GM10248 (cell line): ENCODE measurements at regions not wholly inside any gene's neighbourhood (a gene's known extent, or its start where the extent isn't known, plus 50 kb on each side); places are given as distances from the start of the nearest gene placed in this dataset.

Experiments used
- CTCF ChIA-PET: fragments of 300-600 bp; sonication (Branson Sonifier 250); formaldehyde crosslinking; extraction: SDS; loops from one replicate; lab custom pipeline; 2021; ENCODE audit warnings: antibody characterized with exemption; lab: Yijun Ruan, JAX
- POLR2A ChIA-PET: fragments of 350-650 bp; sonication (Branson Sonifier 250); formaldehyde crosslinking; extraction: SDS; loops from one replicate; lab custom pipeline; 2020; ENCODE audit warnings: antibody characterized with exemption; lab: Yijun Ruan, JAX
- DNase-seq: peaks from one replicate; pipeline ENCODE4 v3.0.0; 2012; ENCODE audit errors: extremely low spot score
- TF ChIP-seq, protein P1 (sequence below): IDR thresholded peaks from 2 replicates; pipeline ENCODE4 v1.5.1; 2012; ENCODE audit warnings: mild to moderate bottlenecking, low read depth; ENCODE audit errors: extremely low read depth, missing control alignments, control extremely low read depth

GRCh38 chr10:63766745-63767137, 245.5 kb downstream of the REEP3 start:
- ChIA-PET POLR2A (no interaction called here), CTCF (interaction anchor here (1.3 to 3.5 kb wide), 5 partner anchors 9 to 635 kb away, joined by 5 to 30 read pairs (median 11); no protein-coding TSS in a partner anchor)
- no peak for DNase-seq
- TF ChIP-seq, protein P1, sequence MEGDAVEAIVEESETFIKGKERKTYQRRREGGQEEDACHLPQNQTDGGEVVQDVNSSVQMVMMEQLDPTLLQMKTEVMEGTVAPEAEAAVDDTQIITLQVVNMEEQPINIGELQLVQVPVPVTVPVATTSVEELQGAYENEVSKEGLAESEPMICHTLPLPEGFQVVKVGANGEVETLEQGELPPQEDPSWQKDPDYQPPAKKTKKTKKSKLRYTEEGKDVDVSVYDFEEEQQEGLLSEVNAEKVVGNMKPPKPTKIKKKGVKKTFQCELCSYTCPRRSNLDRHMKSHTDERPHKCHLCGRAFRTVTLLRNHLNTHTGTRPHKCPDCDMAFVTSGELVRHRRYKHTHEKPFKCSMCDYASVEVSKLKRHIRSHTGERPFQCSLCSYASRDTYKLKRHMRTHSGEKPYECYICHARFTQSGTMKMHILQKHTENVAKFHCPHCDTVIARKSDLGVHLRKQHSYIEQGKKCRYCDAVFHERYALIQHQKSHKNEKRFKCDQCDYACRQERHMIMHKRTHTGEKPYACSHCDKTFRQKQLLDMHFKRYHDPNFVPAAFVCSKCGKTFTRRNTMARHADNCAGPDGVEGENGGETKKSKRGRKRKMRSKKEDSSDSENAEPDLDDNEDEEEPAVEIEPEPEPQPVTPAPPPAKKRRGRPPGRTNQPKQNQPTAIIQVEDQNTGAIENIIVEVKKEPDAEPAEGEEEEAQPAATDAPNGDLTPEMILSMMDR, result no peak

- CTCF ChIA-PET, result interaction anchor here (0.8 to 3.5 kb wide), 9 partner anchors 9 to 635 kb away, joined by 3 to 30 read pairs (median 5); no protein-coding TSS in a partner anchor
- DNase-seq, result no peak
- POLR2A ChIA-PET, result no interaction called here
- TF ChIP-seq, protein P1, result peak; percentile 35
Observed at GRCh38 chr10:63767138-63767801, 246.1 kb downstream of the REEP3 start.

- CTCF ChIA-PET, result interaction anchor here (1.4 to 4.5 kb wide), 2 partner anchors 7 to 602 kb away, joined by 3 to 28 read pairs; no protein-coding TSS in a partner anchor
- DNase-seq, result no peak
- POLR2A ChIA-PET, result no interaction called here
- TF ChIP-seq, protein P1, result no peak
Observed at GRCh38 chr10:63769367-63769766, 248.2 kb downstream of the REEP3 start.

DNA sequence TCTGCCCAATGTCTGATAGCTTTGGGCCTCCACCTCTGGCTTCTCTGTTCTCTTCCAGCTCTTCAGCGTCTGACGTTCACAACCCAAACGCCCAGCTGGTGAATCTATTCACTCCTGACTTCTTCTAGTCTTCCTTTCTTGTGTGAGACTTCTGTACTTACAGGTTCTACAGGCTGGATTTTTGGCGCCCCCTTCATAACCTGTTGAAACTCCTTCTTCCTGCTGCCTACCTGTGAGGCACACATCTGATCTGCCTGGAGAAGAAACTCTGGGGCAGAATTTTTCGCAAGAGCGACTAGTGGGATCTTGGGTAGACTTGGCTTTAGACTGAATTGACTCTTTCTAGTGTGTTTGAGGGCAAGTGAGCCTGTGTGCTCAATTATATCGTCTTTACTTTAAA, 249.3 kb downstream of the REEP3 start:
- TF ChIP-seq, protein P1, result no peak
- ChIA-PET CTCF (interaction anchor here (1.2 to 4.5 kb wide), 4 partner anchors 8 to 603 kb away, joined by 3 to 28 read pairs (median 4); no protein-coding TSS in a partner anchor), POLR2A (no interaction called here)
- DNase-seq, result no peak

- CTCF ChIA-PET, result interaction anchor here (4.5 kb wide), 1 partner anchor 605 kb away, joined by 28 read pairs; no protein-coding TSS in a partner anchor
- DNase-seq, result no peak
- TF ChIP-seq, protein P1, result no peak
- POLR2A ChIA-PET, result no interaction called here
Observed at GRCh38 chr10:63772491-63772890, 251.3 kb downstream of the REEP3 start.

DNA sequence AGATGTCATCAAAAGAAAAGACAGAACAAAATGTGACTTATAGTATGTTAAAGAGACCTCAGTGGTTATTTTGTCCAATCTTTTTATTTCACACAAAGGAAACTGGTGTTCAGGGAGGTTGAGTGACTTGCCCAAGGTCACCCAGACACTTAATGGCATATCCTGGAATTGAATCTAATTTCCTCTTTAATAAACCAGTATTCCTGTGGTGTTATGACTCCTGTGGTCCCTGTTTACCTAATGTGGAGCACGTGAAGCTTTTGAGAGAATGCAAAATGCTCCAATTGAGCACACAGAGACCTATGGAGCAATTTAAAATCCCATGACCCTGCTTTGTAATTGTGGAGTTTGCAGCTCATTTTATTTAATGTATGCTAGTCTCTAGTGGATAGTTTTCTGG, 251.9 kb downstream of the REEP3 start:
- ChIA-PET POLR2A (no interaction called here), CTCF (interaction anchor here (0.9 kb wide), 1 partner anchor 20 kb away, joined by 3 read pairs; no protein-coding TSS in a partner anchor)
- DNase-seq, result no peak
- TF ChIP-seq, protein P1, result no peak
